HG03175 (cell line): ENCODE measurements at regions not wholly inside any gene's neighbourhood (a gene's known extent, or its start where the extent isn't known, plus 50 kb on each side); places are given as distances from the start of the nearest gene placed in this dataset.

Experiments used
- ATAC-seq: cut with Tn5 transposase; IDR thresholded peaks from one replicate; pipeline ENCODE4 v1.9.1; 2021; ENCODE audit warnings: mild to moderate bottlenecking, moderate library complexity; ENCODE audit not compliant: unreplicated experiment

DNA sequence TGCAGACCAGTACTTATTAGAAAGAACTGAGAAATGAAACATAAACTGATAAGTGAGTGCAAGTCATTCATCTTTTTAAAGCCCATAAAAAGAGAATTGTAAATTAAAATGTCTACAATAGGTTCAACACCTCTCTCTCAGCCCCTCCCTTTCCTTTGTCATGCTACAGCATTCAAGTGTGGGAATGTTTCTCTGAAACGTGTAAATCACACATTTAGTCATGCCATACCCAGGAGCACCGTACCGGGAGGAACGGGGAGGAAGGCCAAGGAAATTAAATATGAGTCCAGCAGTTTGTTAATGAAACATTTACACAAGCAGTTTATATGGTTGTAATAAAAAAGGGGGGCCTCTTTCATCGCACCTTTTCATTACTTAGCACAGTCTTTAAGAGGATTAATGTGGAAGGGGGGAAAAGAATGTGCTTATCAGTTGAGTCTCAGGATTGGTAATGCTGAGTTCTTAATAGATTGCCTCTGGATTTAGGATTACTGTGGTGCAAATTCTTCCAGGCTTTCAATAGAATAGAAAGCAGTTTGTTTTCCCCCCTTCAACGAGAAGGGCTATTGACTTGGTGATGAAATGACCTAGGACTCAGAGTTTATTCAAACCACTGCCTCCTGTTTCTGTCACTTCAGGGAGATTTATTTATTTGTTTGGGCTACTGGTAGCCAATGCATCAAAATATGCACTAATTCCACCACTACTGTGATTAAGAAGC, 176.0 kb upstream of the ZNF608 start:
- ATAC-seq = no peak

- ATAC-seq = no peak
Observed at GRCh38 chr5:124923131-124923530, 176.7 kb upstream of the ZNF608 start.

DNA sequence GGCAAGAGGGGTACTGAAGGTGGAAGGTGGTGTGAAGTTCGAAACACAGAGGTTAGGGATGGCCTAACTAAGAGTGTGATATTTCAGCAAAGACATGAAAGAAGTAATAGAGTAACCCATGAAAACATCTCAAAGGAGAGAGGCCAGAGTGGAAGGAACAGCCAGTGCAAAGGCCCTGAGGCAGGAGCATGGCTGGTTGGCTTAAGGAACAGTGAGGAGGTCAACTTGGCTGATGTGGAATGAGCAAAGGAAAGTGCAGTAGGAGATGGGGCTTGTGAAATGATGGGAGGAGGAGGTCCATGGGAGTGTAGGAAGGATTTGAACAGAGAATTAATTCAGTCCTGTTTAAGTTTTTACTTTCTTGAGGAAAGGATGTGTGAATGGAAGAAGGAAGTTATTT, 178.3 kb upstream of the ZNF608 start:
- ATAC-seq = no peak

- no peak for ATAC-seq
Observed at GRCh38 chr5:124927735-124928134, 181.3 kb upstream of the ZNF608 start.

DNA sequence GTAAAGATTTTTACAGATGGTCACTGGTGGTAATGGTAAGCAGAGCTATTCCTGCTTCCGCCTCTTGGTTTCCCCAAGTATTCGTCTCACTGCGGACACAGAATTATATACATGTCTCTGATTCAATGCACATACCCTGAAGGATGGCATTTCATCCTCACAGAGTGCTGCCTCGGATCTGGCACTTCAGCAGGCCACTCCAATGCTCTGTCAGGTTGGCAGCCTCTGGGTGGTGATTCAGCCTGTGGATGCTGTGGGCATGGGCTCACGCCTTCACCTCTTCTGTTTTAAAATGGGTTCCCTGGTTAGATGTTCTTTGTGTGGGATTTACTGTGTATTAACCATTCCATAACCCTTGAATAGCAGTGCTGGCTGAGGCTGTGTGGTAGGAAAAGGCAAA, 182.6 kb upstream of the ZNF608 start:
- no peak for ATAC-seq

- no peak for ATAC-seq
Observed at GRCh38 chr5:124932791-124933600, 186.6 kb upstream of the ZNF608 start.

DNA sequence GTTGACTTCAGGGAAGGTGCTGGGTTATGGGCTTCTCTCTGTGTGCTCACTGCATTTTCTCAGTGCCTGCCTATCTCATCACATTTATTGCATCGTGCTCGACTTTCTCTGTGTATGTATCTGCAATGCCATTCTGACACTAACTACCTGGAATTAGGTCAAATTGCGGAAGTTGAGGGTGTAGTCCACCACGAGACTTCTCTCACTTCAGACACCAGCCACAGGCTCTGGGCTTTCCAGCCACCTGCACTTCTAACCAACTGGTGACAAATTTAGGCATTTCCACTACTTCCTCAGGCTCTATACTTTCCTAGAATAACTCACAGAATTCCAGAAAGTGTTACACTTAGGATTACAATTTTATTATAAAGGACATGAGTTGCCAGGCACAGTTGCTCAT, 188.6 kb upstream of the ZNF608 start:
- peak; percentile 81 for ATAC-seq

GRCh38 chr5:124936626-124936933, 190.1 kb upstream of the ZNF608 start:
- peak; percentile 69 for ATAC-seq

- no peak for ATAC-seq
Observed at GRCh38 chr5:124941051-124942049, 194.9 kb upstream of the ZNF608 start.

DNA sequence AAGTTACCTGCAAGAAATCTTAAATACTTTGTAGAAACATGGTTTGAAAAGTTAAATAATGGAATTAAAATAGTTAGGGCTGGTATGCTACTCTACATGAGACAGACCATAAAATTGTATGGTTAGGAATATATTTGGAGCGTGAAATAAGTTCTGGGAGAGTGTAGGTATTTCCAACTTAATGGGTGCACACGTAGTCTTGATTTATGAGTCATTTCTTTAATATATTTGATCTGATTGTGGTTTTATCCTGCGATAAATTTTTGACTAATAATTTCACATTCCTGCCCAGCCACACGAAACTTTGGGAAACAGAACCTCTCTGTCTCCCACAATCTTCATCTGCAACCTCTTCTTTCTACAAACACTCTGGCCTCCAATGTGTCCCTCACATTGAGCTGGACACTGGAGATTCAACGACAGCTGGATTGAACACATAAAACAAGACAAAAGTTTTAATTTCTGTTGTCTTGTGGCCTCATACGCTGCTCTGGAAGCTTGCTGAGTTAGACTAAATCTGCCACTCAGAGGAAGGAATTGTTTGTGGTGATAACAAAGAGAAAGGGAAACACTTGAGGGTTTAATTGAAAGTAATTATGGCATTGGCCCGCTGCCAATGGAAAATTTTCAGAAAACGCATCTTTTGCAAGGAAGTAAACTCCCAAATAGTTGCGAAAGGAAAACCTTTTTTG, 201.8 kb upstream of the ZNF608 start:
- no peak for ATAC-seq

GRCh38 chr5:124948754-124949275, 202.4 kb upstream of the ZNF608 start:
- ATAC-seq = no peak

DNA sequence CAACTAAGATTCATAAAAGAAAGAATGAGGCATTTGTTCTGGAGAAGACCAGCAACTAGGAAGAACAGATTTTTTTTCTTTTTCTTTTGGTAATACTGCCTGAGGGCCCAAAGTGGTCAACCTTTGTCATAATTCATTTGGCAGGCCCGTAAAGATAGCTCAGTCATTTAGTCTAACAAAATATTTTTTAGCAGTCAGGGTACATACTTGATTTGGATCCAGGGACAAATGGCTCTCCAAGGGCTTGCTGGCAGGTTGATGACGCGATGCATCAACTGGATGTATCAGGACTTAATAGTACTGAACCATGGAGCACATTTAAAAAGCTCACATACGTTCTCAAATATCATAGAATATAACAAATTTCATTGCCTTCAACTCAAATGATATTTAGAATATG, 203.4 kb upstream of the ZNF608 start:
- no peak for ATAC-seq

- no peak for ATAC-seq
Observed at GRCh38 chr5:124951105-124951504, 204.7 kb upstream of the ZNF608 start.

DNA sequence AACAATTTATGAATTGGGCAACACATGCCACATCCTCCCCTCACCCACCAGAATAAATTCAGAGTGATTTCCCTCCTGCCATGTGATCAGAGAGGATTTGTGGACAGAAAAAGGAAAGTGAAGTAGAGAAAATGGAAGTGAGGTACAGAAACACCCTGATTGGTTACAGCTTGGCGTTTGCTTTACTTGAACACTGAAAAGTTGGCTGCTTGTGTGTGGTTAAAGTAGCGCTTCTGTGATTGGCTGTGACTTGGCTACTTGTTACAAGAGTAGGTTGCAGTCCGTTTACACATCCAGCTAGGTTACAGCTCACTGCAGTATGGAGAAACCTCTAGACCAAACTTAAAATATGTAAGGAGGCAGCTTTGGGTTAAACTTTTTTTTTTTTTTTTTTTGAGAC, 205.2 kb upstream of the ZNF608 start:
- peak; percentile 66 for ATAC-seq

DNA sequence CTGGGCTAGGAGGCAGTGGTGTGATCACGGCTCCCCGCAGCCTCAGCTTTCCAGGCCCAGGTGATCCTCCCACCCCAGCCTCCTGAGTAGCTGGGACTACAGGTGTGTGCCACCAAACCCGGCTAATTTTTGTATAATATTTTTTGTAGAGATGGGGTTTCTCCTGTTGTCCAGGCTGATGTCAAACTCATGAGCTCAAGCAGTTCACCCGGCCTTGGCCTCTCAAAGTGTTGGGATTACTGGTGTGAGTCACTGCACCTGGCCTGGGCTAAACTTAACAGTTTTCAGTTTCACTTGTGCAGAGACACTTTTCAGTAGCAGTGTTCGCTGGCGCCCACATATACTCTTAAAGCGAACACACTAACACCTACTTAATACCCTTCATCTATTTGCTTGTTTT, 205.6 kb upstream of the ZNF608 start:
- ATAC-seq = peak; percentile 94

DNA sequence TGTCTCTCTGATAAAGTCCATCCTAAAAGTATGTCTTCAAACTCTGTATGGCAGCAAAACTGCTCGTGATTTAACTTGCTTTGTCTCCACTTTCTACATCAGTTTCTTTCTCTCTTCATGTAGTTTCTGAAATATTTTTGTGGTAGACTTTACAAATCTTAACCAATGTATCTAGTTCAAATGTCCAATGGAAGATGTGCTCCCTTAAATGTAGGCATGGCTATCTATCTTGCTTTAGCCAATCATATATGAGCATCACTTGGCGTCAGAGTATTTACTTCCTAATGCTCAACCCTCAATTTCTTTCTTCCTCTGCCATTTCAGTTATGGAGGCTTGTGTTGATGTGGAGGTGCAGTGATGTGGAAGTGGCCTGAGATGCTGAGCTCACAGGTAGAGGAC, 206.1 kb upstream of the ZNF608 start:
- peak; percentile 65 for ATAC-seq

DNA sequence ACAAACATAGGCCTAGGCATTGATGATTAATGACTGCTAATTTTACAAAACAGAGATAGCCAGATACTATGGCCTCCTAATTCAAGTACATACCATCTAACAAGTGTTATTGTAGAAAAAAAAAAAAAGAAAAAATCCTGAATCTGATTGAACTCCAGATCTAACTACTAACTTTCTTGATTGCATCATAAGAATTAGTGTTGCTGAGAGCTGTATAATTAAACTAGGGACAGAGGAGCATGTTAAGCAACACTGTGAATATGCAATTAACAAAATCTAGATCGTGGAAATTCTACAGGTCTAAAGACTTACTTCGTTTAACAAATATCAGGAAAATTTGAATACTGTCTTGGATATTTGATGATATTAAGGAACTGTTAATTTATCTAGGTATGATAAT, 208.3 kb upstream of the ZNF608 start:
- ATAC-seq = no peak

- ATAC-seq = no peak
Observed at GRCh38 chr5:124956471-124957029, 210.1 kb upstream of the ZNF608 start.

DNA sequence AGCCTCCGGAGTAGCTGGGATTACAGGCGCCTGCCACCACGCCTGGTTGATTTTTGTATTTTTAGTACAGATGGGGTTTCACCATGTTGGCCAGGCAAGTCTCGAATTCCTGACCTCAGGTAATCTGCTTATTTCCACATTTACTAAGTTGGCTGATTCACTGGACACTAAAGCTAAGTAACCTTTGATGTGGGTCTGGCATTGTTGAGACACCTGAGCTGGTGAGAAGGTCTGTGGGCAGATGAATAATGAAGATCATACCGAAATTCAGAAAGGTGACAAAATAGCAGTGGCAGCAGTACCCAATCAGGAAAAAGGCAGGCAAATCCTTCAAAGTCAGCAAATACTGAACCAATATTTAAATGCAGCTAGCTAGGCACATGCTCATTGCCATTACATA, 210.6 kb upstream of the ZNF608 start:
- no peak for ATAC-seq

GRCh38 chr5:124960266-124960665, 213.8 kb upstream of the ZNF608 start:
- ATAC-seq = no peak
